ENCODE measurements at regions not wholly inside any gene's neighbourhood (a gene's known extent, or its start where the extent isn't known, plus 50 kb on each side); places are given as distances from the start of the nearest gene placed in this dataset.

GRCh38 chr4:29037501-29037900 lies 1682.7 kb upstream of the PCDH7 start:
- peak overlapping the region; percentile 16; the same call in 1 of the 2 replicates for H3K27ac ChIP-seq
- no peak for TF ChIP-seq ZFX (IDR thresholded peaks at IDR 0.05; ENCODE audit: borderline replicate concordance)
- TF ChIP-seq CTCF (IDR thresholded peaks at IDR 0.05) = no peak

GRCh38 chr4:29043411-29043810 lies 1676.8 kb upstream of the PCDH7 start:
- TF ChIP-seq CTCF (IDR thresholded peaks at IDR 0.05) = no peak
- TF ChIP-seq ZFX (IDR thresholded peaks at IDR 0.05; ENCODE audit: borderline replicate concordance) = no peak
- H3K27ac ChIP-seq = no peak overlapping the region

GRCh38 chr4:29046186-29046585 lies 1674.0 kb upstream of the PCDH7 start:
- H3K27ac ChIP-seq = no peak overlapping the region
- TF ChIP-seq CTCF (IDR thresholded peaks at IDR 0.05) = no peak
- no peak for TF ChIP-seq ZFX (IDR thresholded peaks at IDR 0.05; ENCODE audit: borderline replicate concordance)

GRCh38 chr4:29046781-29047180 lies 1673.4 kb upstream of the PCDH7 start:
- no peak overlapping the region for H3K27ac ChIP-seq
- TF ChIP-seq CTCF (IDR thresholded peaks at IDR 0.05) (no peak), ZFX (IDR thresholded peaks at IDR 0.05; ENCODE audit: borderline replicate concordance) (no peak)

- TF ChIP-seq ZFX (IDR thresholded peaks at IDR 0.05; ENCODE audit: borderline replicate concordance) (no peak), CTCF (IDR thresholded peaks at IDR 0.05) (no peak)
- H3K27ac ChIP-seq = no peak overlapping the region
Observed at GRCh38 chr4:29047341-29048041, 1672.7 kb upstream of the PCDH7 start.

- TF ChIP-seq CTCF (IDR thresholded peaks at IDR 0.05) (no peak), ZFX (IDR thresholded peaks at IDR 0.05; ENCODE audit: borderline replicate concordance) (no peak)
- H3K27ac ChIP-seq = no peak overlapping the region
Observed at GRCh38 chr4:29051381-29051965, 1668.7 kb upstream of the PCDH7 start.

- TF ChIP-seq CTCF (IDR thresholded peaks at IDR 0.05) (no peak), ZFX (IDR thresholded peaks at IDR 0.05; ENCODE audit: borderline replicate concordance) (no peak)
- H3K27ac ChIP-seq = no peak overlapping the region
Observed at GRCh38 chr4:29052266-29052665, 1667.9 kb upstream of the PCDH7 start.
